Aorta (tissue), 5 donors: ENCODE measurements at regions not wholly inside any gene's neighbourhood (a gene's known extent, or its start where the extent isn't known, plus 50 kb on each side); places are given as distances from the start of the nearest gene placed in this dataset.

Experiments
- ATAC-seq: fragments of 200-7000 bp; cut with Tn5 transposase; one replicate; pipeline ENCODE4 v1.9.1; 2022; ENCODE audit warnings: moderate library complexity; ENCODE audit not compliant: low FRiP score
- DNase-seq, 2 donors: peaks; one replicate each; pipeline ENCODE4 v3.0.0-alpha.2; 2020
- H3K27ac ChIP-seq, 2 donors: one replicate each; pipeline ENCODE4 v1.5.1; 2013; ENCODE audit warnings: low read length in 2 of 2, mild to moderate bottlenecking in 2 of 2, moderate library complexity in 2 of 2, control low read depth in 1 of 2, inconsistent platforms in 1 of 2, low read depth in 1 of 2
- H3K27me3 ChIP-seq, 2 donors: one replicate each; pipeline ENCODE4 v1.6.1; 2013; ENCODE audit warnings: control low read depth in 1 of 2, low read length in 1 of 2, mild to moderate bottlenecking in 1 of 2, moderate library complexity in 1 of 2; ENCODE audit not compliant: insufficient read depth in 2 of 2, control insufficient read depth in 1 of 2
- H3K36me3 ChIP-seq, 2 donors: one replicate each; pipeline ENCODE4 v1.6.1; 2013; ENCODE audit warnings: control low read depth in 1 of 2, low read length in 1 of 2, mild to moderate bottlenecking in 1 of 2; ENCODE audit not compliant: insufficient read depth in 2 of 2, control insufficient read depth in 1 of 2
- H3K4me1 ChIP-seq, 2 donors: one replicate each; pipeline ENCODE4 v1.6.1; 2013; ENCODE audit warnings: low read length in 2 of 2, control low read depth in 1 of 2, mild to moderate bottlenecking in 1 of 2, moderate library complexity in 1 of 2; ENCODE audit not compliant: insufficient read depth in 2 of 2, control insufficient read depth in 1 of 2
- H3K4me3 ChIP-seq, 2 donors: one replicate each; pipeline ENCODE4 v1.5.1; 2013; ENCODE audit warnings: low read length in 2 of 2, control low read depth in 1 of 2, mild to moderate bottlenecking in 1 of 2
- H3K9me3 ChIP-seq: one replicate; pipeline ENCODE4 v1.6.1; 2013; ENCODE audit warnings: mild to moderate bottlenecking, low read length; ENCODE audit not compliant: control insufficient read depth
- WGBS, 2 donors: extraction: QIAGEN DNeasy Blood & Tissue Kit; methylation state at CpG; one replicate each; pipeline ENCODE4 v1.1.7; 2013; 5-methylcytosine and 5-hydroxymethylcytosine counted together
- intact Hi-C, 2 donors: fragments of 100-400 bp; cut with DNase I; formaldehyde crosslinking; loops; one replicate each; pipeline versions ENCODE4 v1.14.2 to v1.15.0; 2022
- donor health status: healthy with polysubstance abuse.
- donor health status: Bipolar disorder and iron deficiency.
- donor health status: DM: no; HTN: no; CAD: no.
- donor health status: DM: no; HTN: no; CAD: no.
- donor health status: DM: yes; HTN: yes; CAD: no.

DNA sequence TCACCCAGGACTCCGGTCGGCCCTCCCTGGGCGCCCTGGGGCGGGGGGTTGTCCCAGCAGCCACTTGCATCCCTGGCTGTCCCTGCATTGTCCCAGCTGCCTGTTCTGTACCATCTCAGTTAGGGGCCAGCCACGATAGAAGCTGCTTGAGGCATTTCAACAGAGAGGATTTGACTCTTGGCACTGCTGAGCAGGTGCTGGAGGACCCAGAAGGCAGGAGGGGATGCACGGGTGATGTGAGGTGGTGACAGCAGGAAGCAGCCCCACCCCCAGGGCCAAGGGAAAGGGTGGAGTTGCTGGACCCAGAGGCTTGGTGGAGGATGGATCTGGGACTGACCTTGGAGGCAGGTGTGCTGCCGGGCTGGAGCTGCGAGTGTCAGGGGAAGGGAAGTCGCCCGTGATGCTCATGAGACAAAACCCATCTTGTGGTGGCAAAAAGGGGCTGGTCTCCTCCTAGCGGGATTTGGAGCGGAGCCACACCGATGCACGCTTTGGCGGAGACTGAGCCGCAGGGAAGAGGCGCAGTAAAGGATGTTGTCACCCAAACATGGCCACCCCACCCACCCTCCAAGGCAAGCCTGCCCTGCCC lies 188.0 kb upstream of the GSE1 start:
- ATAC-seq (no peak), DNase-seq (peak; percentile 34 to 50)
- Histone ChIP-seq H3K27ac (no peak overlapping the region), H3K27me3 (no peaks in the 10 kb centered on the region), H3K9me3 (no peaks in the 10 kb centered on the region), H3K4me1 (no peaks in the 10 kb centered on the region), H3K4me3 (no peak overlapping the region), H3K36me3 (no peaks in the 10 kb centered on the region)
- intact Hi-C loops = loop anchor here (10.0 kb wide), 3 partner anchors 120 to 310 kb away; partner anchors contain the start of gene CIBAR2 (in 1 of the 2)
- 61 to 65% methylated on average over 17 of the region's 17 CpGs for WGBS, 2 donors

DNA sequence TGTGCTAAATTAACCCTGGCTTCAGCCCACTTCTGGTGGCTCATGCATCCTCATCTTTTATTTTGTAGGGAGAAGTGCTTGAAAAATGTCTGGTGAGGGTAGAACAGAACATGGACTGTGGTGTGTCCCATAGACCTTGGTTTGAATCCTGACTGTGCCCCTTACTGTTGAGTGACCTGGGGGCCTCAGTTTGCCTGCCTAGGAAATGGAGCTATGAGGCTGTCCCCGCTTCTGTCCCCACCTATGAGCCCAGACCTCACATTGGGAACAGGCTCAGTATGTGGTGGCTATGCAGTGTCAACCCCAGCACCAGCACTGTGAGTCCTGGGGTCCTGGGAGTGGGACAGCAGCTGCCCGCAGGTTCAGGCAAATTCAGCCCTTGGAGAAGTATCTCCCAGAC lies 186.3 kb upstream of the GSE1 start:
- H3K4me1 ChIP-seq = no peaks in the 10 kb centered on the region
- no peaks in the 10 kb centered on the region for H3K27me3 ChIP-seq
- no peaks in the 10 kb centered on the region for H3K36me3 ChIP-seq
- intact Hi-C loops = loop anchor here (10.0 kb wide), 3 partner anchors 122 to 312 kb away; partner anchors contain the start of gene CIBAR2 (in 1 of the 2)
- H3K4me3 ChIP-seq = no peak overlapping the region
- DNase-seq (peak; percentile 23 to 56), ATAC-seq (no peak)
- WGBS, 2 donors = 91 to 96% methylated on average over 2 of the region's 2 CpGs
- H3K9me3 ChIP-seq = no peaks in the 10 kb centered on the region
- H3K27ac ChIP-seq = no peak overlapping the region

DNA sequence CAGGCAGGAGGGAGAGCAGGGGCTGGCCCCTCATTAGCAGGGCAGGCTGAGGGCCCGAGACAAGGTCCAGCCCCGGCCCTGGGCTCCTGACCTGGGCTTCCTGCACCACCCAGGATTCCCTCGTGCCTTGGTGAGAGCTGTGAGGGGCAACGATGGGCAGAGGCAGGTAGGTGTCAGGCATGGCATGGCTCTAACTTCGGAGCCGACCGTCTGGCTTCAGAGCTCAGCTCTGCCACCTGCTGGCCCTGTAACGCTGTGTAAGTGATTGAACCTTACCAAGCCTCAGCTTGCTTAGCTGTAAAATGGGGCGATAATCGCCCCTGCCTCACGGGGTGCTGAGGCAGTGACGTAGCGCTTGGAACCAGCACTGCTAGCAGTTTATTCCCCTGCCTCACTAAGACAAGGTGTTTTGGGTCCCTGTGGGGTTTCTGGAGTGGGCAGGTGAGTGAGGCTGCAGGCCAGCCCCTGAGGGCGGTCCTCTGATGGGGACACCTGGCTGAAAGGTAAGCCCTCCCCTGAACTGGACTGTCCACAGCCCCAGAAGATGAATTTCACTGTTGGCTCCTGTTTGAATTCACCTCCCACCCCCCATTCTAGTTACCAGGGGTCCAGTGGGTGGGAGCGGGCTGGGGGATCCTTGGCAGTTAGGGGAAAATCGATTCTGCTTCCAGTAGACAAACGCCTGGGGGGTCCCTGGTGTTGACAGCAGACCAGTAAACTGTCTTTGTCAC lies 184.8 kb upstream of the GSE1 start:
- DNase-seq = peak; percentile 51 to 83
- intact Hi-C loops = loop anchor here (10.0 kb wide), 3 partner anchors 124 to 314 kb away; partner anchors contain the start of gene CIBAR2 (in 1 of the 2)
- Histone ChIP-seq H3K4me1 (no peaks in the 10 kb centered on the region), H3K36me3 (no peaks in the 10 kb centered on the region), H3K27me3 (no peaks in the 10 kb centered on the region), H3K4me3 (no peak overlapping the region), H3K9me3 (no peaks in the 10 kb centered on the region), H3K27ac (no peak overlapping the region)
- WGBS, 2 donors = 54 to 57% methylated on average over 17 of the region's 17 CpGs
- no peak for ATAC-seq

DNA sequence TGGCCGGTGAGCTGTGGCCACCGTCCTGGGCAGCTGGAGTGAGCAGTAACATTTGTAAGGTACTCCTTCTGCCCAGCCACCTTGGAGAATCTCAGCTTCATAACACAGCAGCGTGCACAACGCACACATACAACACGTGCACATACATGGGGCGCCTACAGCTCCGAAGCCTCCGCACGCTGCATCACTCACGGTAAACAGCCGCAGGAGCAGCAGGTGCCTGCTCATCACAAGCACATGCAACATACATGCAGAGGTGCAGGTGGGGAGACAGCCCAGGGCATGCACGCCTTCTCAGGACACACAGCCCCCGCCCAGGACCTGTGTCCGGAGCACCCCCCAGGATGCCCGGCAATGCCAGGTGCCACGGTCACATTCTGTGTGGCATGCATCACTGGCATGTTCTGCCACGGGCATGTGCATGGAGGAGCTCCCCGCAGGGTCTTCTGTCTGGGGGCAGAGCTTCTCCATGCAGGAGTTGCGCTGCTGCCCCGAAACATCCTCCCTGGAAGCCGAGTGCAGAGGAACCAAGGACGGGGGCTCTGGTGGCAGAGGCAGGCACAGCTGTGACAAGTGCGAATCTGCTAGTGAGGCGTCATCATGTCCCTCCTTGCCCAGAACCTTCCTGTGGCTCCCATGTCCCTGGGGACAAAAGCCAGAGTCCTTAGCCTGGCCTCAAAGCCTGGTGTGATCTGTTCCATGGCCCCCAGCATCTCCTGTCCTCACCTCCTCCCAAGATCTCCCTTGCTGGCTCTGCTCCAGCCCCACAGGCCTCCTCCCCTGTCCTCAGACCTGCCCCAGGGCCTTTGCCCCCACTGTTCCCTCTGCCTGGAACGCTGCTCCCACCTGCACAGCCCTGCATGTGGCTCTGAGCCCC lies 184.0 kb upstream of the GSE1 start:
- H3K27me3 ChIP-seq = no peaks in the 10 kb centered on the region
- 94 to 95% methylated on average over 24 to 25 of the region's 25 CpGs for WGBS, 2 donors
- H3K9me3 ChIP-seq = no peaks in the 10 kb centered on the region
- no peak overlapping the region for H3K4me3 ChIP-seq
- H3K27ac ChIP-seq = no peak overlapping the region
- no peaks in the 10 kb centered on the region for H3K36me3 ChIP-seq
- DNase-seq = peak; percentile 47 to 68
- no peaks in the 10 kb centered on the region for H3K4me1 ChIP-seq
- intact Hi-C loops = loop anchor here (10.0 kb wide), 3 partner anchors 124 to 314 kb away; partner anchors contain the start of gene CIBAR2 (in 1 of the 2)
- no peak for ATAC-seq

DNA sequence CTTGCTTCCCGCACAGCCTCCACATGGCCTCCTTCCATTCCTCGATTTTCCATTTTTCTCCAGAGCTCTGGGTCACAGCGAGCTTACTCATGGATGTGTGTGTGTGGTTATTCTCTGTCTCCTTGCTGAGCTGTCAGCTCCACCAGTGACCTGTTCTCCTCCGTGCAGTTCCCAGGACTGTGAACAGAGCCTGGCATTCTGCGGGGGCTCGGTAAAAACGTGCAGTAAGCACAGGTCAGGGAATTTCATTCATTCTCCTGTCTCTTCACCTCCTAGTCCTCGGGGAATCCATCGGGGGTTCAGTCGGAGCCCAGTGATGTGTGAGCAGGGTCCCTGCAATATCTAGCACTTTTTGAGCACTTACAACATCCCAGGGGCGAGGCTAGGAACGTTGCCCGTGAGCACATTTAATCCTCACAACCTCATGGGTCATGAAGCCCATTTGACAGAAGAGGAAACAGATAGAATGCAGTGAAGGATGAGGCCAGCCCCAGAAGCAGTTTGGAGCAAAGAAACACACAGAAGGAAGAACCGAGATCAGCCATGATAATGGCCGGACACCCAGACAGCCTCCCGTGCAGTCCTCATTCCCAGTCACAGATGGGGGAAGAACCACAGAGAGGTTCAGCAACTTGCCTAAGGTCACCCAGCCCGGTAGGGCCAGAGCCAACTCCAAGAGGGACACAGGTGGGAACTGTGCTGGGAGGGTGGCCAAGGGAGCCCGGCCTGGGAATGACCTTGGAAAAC lies 183.2 kb upstream of the GSE1 start:
- no peak overlapping the region for H3K4me3 ChIP-seq
- peak in 1 of 2 donors; percentile 12 for DNase-seq
- no peak for ATAC-seq
- intact Hi-C loops = loop anchor here (10.0 kb wide), 3 partner anchors 125 to 315 kb away; partner anchors contain the start of gene CIBAR2 (in 1 of the 2)
- no peaks in the 10 kb centered on the region for H3K4me1 ChIP-seq
- no peaks in the 10 kb centered on the region for H3K27me3 ChIP-seq
- WGBS, 2 donors = 79 to 87% methylated on average over 18 of the region's 18 CpGs
- no peak overlapping the region for H3K27ac ChIP-seq
- no peaks in the 10 kb centered on the region for H3K36me3 ChIP-seq
- H3K9me3 ChIP-seq = no peaks in the 10 kb centered on the region

DNA sequence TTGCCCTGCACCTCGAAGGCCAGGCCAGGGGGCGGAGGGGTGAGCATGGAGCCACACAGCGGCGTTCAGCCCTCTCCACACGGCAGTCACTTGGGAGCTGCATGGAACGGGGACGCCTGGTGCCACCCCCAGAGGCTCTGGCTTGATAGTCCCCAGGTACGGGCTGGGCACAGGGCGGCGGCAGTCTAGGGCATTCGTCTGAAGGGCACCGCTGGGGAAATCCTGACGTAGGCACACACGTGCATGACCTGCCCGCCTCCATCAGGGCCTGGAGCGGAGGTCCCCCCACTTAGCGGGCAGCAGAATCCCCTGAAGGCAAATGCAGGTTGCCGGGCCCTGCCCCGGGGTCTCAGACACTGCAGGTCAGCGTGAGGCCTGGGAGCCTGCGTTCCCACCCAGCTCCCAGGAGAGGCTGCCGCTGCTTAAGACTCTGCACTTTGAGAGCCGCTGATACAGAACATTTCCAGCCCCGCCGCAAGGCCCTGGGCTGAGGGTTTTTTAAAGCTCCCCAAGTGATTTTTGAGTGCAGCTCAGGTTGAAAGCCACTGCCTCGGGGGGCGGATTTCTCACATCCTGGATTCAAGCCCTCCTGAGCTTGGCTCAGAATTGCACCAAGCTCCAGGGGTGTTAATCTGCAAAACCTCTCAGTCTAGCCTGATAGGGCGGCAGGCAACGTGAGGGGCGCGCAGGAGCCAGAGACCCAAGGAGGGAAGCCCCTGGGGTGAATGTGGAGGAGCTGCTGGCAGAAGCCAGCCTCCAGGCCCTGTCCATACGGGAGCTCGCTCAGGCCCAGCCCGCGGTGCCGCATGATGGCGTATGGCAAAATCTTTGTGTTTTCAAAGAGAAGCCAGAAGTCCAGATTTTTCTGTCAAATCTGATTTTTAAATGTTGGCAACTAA lies 182.3 kb upstream of the GSE1 start:
- Histone ChIP-seq H3K36me3 (no peaks in the 10 kb centered on the region), H3K27ac (no peak overlapping the region), H3K4me3 (no peak overlapping the region), H3K27me3 (no peaks in the 10 kb centered on the region), H3K9me3 (no peaks in the 10 kb centered on the region), H3K4me1 (no peaks in the 10 kb centered on the region)
- WGBS, 2 donors = 86 to 89% methylated on average over 37 of the region's 37 CpGs
- intact Hi-C loops = no loop called here
- ATAC-seq (no peak), DNase-seq (peak; percentile 38 to 71)

DNA sequence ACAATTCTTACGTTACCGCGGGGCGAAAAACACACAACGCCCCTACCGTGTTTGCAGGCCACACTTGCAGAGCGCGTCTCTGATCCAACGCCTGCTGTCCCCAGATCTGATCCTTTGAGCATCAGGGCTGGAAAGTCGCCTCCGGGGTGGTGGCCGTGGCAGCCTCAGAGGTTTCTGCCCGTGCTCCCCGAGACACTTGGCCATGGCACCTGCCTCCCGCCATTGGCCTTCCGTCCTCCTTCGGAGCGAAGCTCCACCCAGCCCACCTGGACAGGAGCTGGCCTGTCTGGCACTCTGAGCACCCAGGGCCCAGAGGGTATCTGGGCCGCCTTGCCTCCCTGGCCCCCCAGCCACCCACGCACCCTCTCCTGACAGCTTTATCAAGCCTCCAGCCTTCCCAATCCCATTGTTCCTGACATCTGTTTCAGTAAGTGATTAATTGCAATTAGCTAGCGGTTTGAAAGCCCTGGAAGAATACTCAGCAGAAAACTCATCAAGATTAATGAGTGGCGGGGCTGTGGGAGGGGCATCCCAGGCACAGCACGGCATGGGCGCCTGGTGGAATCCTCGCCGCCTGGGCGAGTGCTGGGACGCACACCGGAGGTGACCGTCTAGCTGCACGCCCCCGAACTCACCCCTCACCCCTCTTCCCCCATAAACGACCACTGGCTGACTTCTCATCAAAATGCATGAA lies 181.5 kb upstream of the GSE1 start:
- H3K27ac ChIP-seq = no peak overlapping the region
- ATAC-seq = no peak
- DNase-seq = peak in 1 of 2 donors; percentile 46
- H3K27me3 ChIP-seq = no peaks in the 10 kb centered on the region
- WGBS, 2 donors = 88 to 89% methylated on average over 33 of the region's 33 CpGs
- H3K4me3 ChIP-seq = no peak overlapping the region
- intact Hi-C loops = no loop called here
- no peaks in the 10 kb centered on the region for H3K9me3 ChIP-seq
- no peaks in the 10 kb centered on the region for H3K4me1 ChIP-seq
- H3K36me3 ChIP-seq = no peaks in the 10 kb centered on the region
